Medulla oblongata (tissue), 1 donor: ENCODE measurements at regions not wholly inside any gene's neighbourhood (a gene's known extent, or its start where the extent isn't known, plus 50 kb on each side); places are given as distances from the start of the nearest gene placed in this dataset.

ENCODE experiments used
- DNase-seq: peaks from one replicate; pipeline ENCODE4 v3.0.0-alpha.2; 2015; ENCODE audit errors: extremely low spot score

- DNase-seq = no peak
Measured at GRCh38 chr11:98800696-98801095, 220.1 kb upstream of the CNTN5 start.

- DNase-seq = no peak
Measured at GRCh38 chr11:98828986-98829708, 191.6 kb upstream of the CNTN5 start.

GRCh38 chr11:98829971-98830370, 190.8 kb upstream of the CNTN5 start:
- no peak for DNase-seq

GRCh38 chr11:98834776-98835175, 186.0 kb upstream of the CNTN5 start:
- no peak for DNase-seq

GRCh38 chr11:98835335-98835734, 185.4 kb upstream of the CNTN5 start:
- no peak for DNase-seq

GRCh38 chr11:98836156-98836555, 184.6 kb upstream of the CNTN5 start:
- DNase-seq = no peak

- DNase-seq = no peak
Measured at GRCh38 chr11:98842187-98842586, 178.6 kb upstream of the CNTN5 start.

GRCh38 chr11:98862169-98862568, 158.6 kb upstream of the CNTN5 start:
- no peak for DNase-seq

- DNase-seq = no peak
Measured at GRCh38 chr11:98871690-98872089, 149.1 kb upstream of the CNTN5 start.

GRCh38 chr11:98874050-98874449, 146.7 kb upstream of the CNTN5 start:
- DNase-seq = no peak

GRCh38 chr11:98895936-98896335, 124.8 kb upstream of the CNTN5 start:
- no peak for DNase-seq

- DNase-seq = no peak
Measured at GRCh38 chr11:98940913-98941312, 79.8 kb upstream of the CNTN5 start.

GRCh38 chr11:98944461-98944860, 76.3 kb upstream of the CNTN5 start:
- no peak for DNase-seq

GRCh38 chr11:98952107-98952506, 68.6 kb upstream of the CNTN5 start:
- DNase-seq = no peak

GRCh38 chr11:98955551-98955950, 65.2 kb upstream of the CNTN5 start:
- DNase-seq = no peak

- DNase-seq = no peak
Measured at GRCh38 chr11:98964146-98964545, 56.6 kb upstream of the CNTN5 start.

- no peak for DNase-seq
Measured at GRCh38 chr11:98965358-98965757, 55.4 kb upstream of the CNTN5 start.

GRCh38 chr11:98965775-98966174, 55.0 kb upstream of the CNTN5 start:
- no peak for DNase-seq

- no peak for DNase-seq
Measured at GRCh38 chr11:98967005-98967404, 53.7 kb upstream of the CNTN5 start.
